Neuronal stem cell (in vitro differentiated cells): ENCODE measurements at regions not wholly inside any gene's neighbourhood (a gene's known extent, or its start where the extent isn't known, plus 50 kb on each side); places are given as distances from the start of the nearest gene placed in this dataset.

Experiments
- DNase-seq: peaks from one replicate; pipeline ENCODE4 v3.0.0-alpha.2; 2013; ENCODE audit warnings: low spot score
- H2AFZ ChIP-seq: one replicate; pipeline ENCODE4 v1.6.1; 2013; ENCODE audit warnings: mild to moderate bottlenecking, low read length, inconsistent platforms
- H2AK5ac ChIP-seq: 2 replicates; pipeline ENCODE4 v1.6.1; 2013; ENCODE audit warnings: low read depth, mild to moderate bottlenecking, inconsistent platforms, low read length, moderate library complexity, mixed read lengths
- H2BK120ac ChIP-seq: 2 replicates; pipeline ENCODE4 v1.6.1; 2013; ENCODE audit warnings: low read depth, mild to moderate bottlenecking, inconsistent platforms, low read length, moderate library complexity, mixed read lengths
- H2BK12ac ChIP-seq: one replicate; pipeline ENCODE4 v1.6.1; 2013; ENCODE audit warnings: low read length, inconsistent platforms
- H2BK15ac ChIP-seq: 2 replicates; pipeline ENCODE4 v1.6.1; 2013; ENCODE audit warnings: mild to moderate bottlenecking, low read length, inconsistent platforms, mixed read lengths
- H2BK5ac ChIP-seq: one replicate; pipeline ENCODE4 v1.6.1; 2013; ENCODE audit warnings: inconsistent platforms, mild to moderate bottlenecking, low read length, moderate library complexity
- H3K14ac ChIP-seq: one replicate; pipeline ENCODE4 v1.6.1; 2013; ENCODE audit warnings: low read length, inconsistent platforms
- H3K18ac ChIP-seq: 2 replicates; pipeline ENCODE4 v1.6.1; 2013; ENCODE audit warnings: low read length, inconsistent platforms
- H3K23ac ChIP-seq: 2 replicates; pipeline ENCODE4 v1.6.1; 2013; ENCODE audit warnings: low read depth, mild to moderate bottlenecking, mixed read lengths, low read length, inconsistent platforms; ENCODE audit not compliant: poor library complexity
- H3K27ac ChIP-seq: replicated peaks from 3 replicates; pipeline ENCODE4 v1.5.1; 2013; ENCODE audit warnings: low read length, inconsistent platforms
- H3K27me3 ChIP-seq, 3 experiments: 2 replicates each; pipeline ENCODE4 v1.6.1; 2013; ENCODE audit warnings: low read length in 3 of 3, mild to moderate bottlenecking in 2 of 3, inconsistent platforms in 1 of 3, low read depth in 1 of 3, mixed read lengths in 1 of 3, moderate library complexity in 1 of 3; ENCODE audit not compliant: control insufficient read depth in 3 of 3, insufficient read depth in 3 of 3
- H3K36me3 ChIP-seq, 2 donors: replicated peaks in 1 of 2; 2 replicates each; pipeline ENCODE4 v1.6.1; 2013; ENCODE audit warnings: low read length in 2 of 2; ENCODE audit not compliant: control insufficient read depth in 2 of 2, insufficient read depth in 2 of 2
- H3K4ac ChIP-seq: 2 replicates; pipeline ENCODE4 v1.6.1; 2013; ENCODE audit warnings: inconsistent platforms, mild to moderate bottlenecking, low read length, moderate library complexity
- H3K4me1 ChIP-seq, 2 donors: 1 replicate in 1 of 2; 2 replicates in 1 of 2; pipeline ENCODE4 v1.6.1; 2013; ENCODE audit warnings: low read length in 2 of 2, low read depth in 1 of 2; ENCODE audit not compliant: control insufficient read depth in 2 of 2, insufficient read depth in 1 of 2
- H3K4me2 ChIP-seq: one replicate; pipeline ENCODE4 v1.6.1; 2013; ENCODE audit warnings: mild to moderate bottlenecking, low read length, inconsistent platforms; ENCODE audit not compliant: insufficient read depth, poor library complexity, severe bottlenecking
- H3K4me3 ChIP-seq, 2 donors: 2 replicates each; pipeline ENCODE4 v1.5.1; 2013; ENCODE audit warnings: low read length in 2 of 2, mild to moderate bottlenecking in 2 of 2, inconsistent platforms in 1 of 2, moderate library complexity in 1 of 2
- H3K79me1 ChIP-seq: one replicate; pipeline ENCODE4 v1.6.1; 2013; ENCODE audit warnings: low read depth, mild to moderate bottlenecking, inconsistent platforms, low read length, moderate library complexity
- H3K9ac ChIP-seq: one replicate; pipeline ENCODE4 v1.6.1; 2013; ENCODE audit warnings: mild to moderate bottlenecking, low read depth, low read length, inconsistent platforms; ENCODE audit not compliant: poor library complexity
- H3K9me3 ChIP-seq, 2 donors: replicated peaks in 1 of 2; 2 replicates each; pipeline versions ENCODE3 to v1.6.1; 2013; ENCODE audit warnings: low read length in 2 of 2, mild to moderate bottlenecking in 2 of 2, inconsistent platforms in 1 of 2, low read depth in 1 of 2, mixed read lengths in 1 of 2, moderate library complexity in 1 of 2; ENCODE audit not compliant: control insufficient read depth in 2 of 2, insufficient read depth in 1 of 2
- H4K8ac ChIP-seq: one replicate; pipeline ENCODE4 v1.6.1; 2013; ENCODE audit warnings: low read depth, mild to moderate bottlenecking, inconsistent platforms, low read length, moderate library complexity
- H4K91ac ChIP-seq: one replicate; pipeline ENCODE4 v1.6.1; 2013; ENCODE audit warnings: low read length, low read depth, mild to moderate bottlenecking, inconsistent platforms; ENCODE audit not compliant: poor library complexity
- WGBS, 2 donors: extraction: QIAGEN DNeasy Blood & Tissue Kit; methylation state at CpG; one replicate each; pipeline ENCODE4 v1.1.7; 2013; ENCODE audit warnings: missing lambda C conversion rate in 2 of 2, mixed read lengths in 1 of 2; ENCODE audit not compliant: insufficient read length in 2 of 2, insufficient replicate concordance in 1 of 2; ENCODE audit errors: extremely low coverage in 2 of 2; 5-methylcytosine and 5-hydroxymethylcytosine counted together

GRCh38 chr11:30712749-30713148 is 126.6 kb upstream of the MPPED2 start:
- no peak overlapping the region for H2BK15ac ChIP-seq
- no peak overlapping the region for H2AK5ac ChIP-seq
- no peak overlapping the region for H3K9ac ChIP-seq
- H2BK120ac ChIP-seq = no peak overlapping the region
- H3K4me3 ChIP-seq = no peak overlapping the region
- H2BK5ac ChIP-seq = no peak overlapping the region
- no peaks in the 10 kb centered on the region for H3K27me3 ChIP-seq
- H3K4me1 ChIP-seq = no peaks in the 10 kb centered on the region
- no peak overlapping the region for H3K4me2 ChIP-seq
- H3K23ac ChIP-seq = no peak overlapping the region
- H2AFZ ChIP-seq = no peak overlapping the region
- H3K4ac ChIP-seq = no peak overlapping the region
- no CpG with 5 or more reads among the region's 2 CpGs for WGBS, 2 donors
- H3K79me1 ChIP-seq = no peaks in the 10 kb centered on the region
- H3K9me3 ChIP-seq = no peaks in the 10 kb centered on the region
- no peak overlapping the region for H3K18ac ChIP-seq
- no peak overlapping the region for H4K8ac ChIP-seq
- H2BK12ac ChIP-seq = no peak overlapping the region
- no peaks in the 10 kb centered on the region for H3K36me3 ChIP-seq
- no peak for DNase-seq
- no peak overlapping the region for H3K14ac ChIP-seq
- H3K27ac ChIP-seq = no peak overlapping the region
- H4K91ac ChIP-seq = no peak overlapping the region

- Histone ChIP-seq H4K8ac (no peak overlapping the region), H3K27ac (no peak overlapping the region), H4K91ac (no peak overlapping the region), H3K9me3 (no peaks in the 10 kb centered on the region), H3K27me3 (no peaks in the 10 kb centered on the region), H3K36me3 (no peaks in the 10 kb centered on the region), H3K23ac (no peak overlapping the region), H3K9ac (no peak overlapping the region), H3K14ac (no peak overlapping the region), H2BK12ac (no peak overlapping the region), H2BK15ac (no peak overlapping the region), H2BK120ac (no peak overlapping the region), H3K4me3 (no peak overlapping the region), H2AK5ac (no peak overlapping the region), H3K79me1 (no peaks in the 10 kb centered on the region), H3K18ac (no peak overlapping the region), H3K4me2 (no peak overlapping the region), H3K4me1 (no peaks in the 10 kb centered on the region), H3K4ac (no peak overlapping the region), H2BK5ac (no peak overlapping the region), H2AFZ (no peak overlapping the region)
- no CpG with 5 or more reads among the region's 4 CpGs for WGBS, 2 donors
- DNase-seq = no peak
These were observed 124.1 kb upstream of the MPPED2 start for GRCh38 chr11:30710221-30710620.

- Histone ChIP-seq H2BK15ac (no peak overlapping the region), H3K14ac (no peak overlapping the region), H3K9ac (no peak overlapping the region), H3K23ac (no peak overlapping the region), H3K4me2 (no peak overlapping the region), H4K8ac (no peak overlapping the region), H2BK120ac (no peak overlapping the region), H3K4me3 (no peak overlapping the region), H3K27ac (no peak overlapping the region), H3K27me3 (no peaks in the 10 kb centered on the region), H3K36me3 (no peaks in the 10 kb centered on the region), H2BK5ac (no peak overlapping the region), H3K4me1 (no peaks in the 10 kb centered on the region), H2AK5ac (no peak overlapping the region), H4K91ac (no peak overlapping the region), H3K9me3 (no peaks in the 10 kb centered on the region), H2AFZ (no peak overlapping the region), H3K4ac (no peak overlapping the region), H2BK12ac (no peak overlapping the region), H3K79me1 (no peaks in the 10 kb centered on the region), H3K18ac (no peak overlapping the region)
- DNase-seq = no peak
These were observed 121.0 kb upstream of the MPPED2 start for GRCh38 chr11:30707110-30707509.

- no peak overlapping the region for H2BK15ac ChIP-seq
- no peak overlapping the region for H2BK5ac ChIP-seq
- no peak overlapping the region for H2AFZ ChIP-seq
- DNase-seq = no peak
- H3K4ac ChIP-seq = no peak overlapping the region
- no peak overlapping the region for H4K8ac ChIP-seq
- no peaks in the 10 kb centered on the region for H3K79me1 ChIP-seq
- no peak overlapping the region for H2BK120ac ChIP-seq
- H3K4me1 ChIP-seq = no peaks in the 10 kb centered on the region
- H4K91ac ChIP-seq = no peak overlapping the region
- H3K4me3 ChIP-seq = no peak overlapping the region
- H3K9me3 ChIP-seq = no peaks in the 10 kb centered on the region
- H2AK5ac ChIP-seq = no peak overlapping the region
- WGBS, 2 donors = no CpG with 5 or more reads among the region's 2 CpGs
- H3K23ac ChIP-seq = no peak overlapping the region
- no peak overlapping the region for H2BK12ac ChIP-seq
- H3K9ac ChIP-seq = no peak overlapping the region
- H3K27ac ChIP-seq = no peak overlapping the region
- H3K4me2 ChIP-seq = no peak overlapping the region
- H3K27me3 ChIP-seq = no peaks in the 10 kb centered on the region
- no peaks in the 10 kb centered on the region for H3K36me3 ChIP-seq
- no peak overlapping the region for H3K14ac ChIP-seq
- H3K18ac ChIP-seq = no peak overlapping the region
These were observed 119.9 kb upstream of the MPPED2 start for GRCh38 chr11:30705913-30706675.
